H9 (cell line): ENCODE measurements at regions not wholly inside any gene's neighbourhood (a gene's known extent, or its start where the extent isn't known, plus 50 kb on each side); places are given as distances from the start of the nearest gene placed in this dataset.

Experiments used
- DNase-seq: peaks from one replicate; pipeline ENCODE4 v3.0.0-alpha.2; 2017
- H2AFZ ChIP-seq: one replicate; pipeline ENCODE4 v1.6.1; 2013; ENCODE audit warnings: mild to moderate bottlenecking, low read length, control low read depth, moderate library complexity
- H2AK5ac ChIP-seq: 2 replicates; pipeline ENCODE4 v1.6.1; 2013; ENCODE audit warnings: low read length, control low read depth, mixed read lengths; ENCODE audit not compliant: insufficient read length
- H2BK120ac ChIP-seq: one replicate; pipeline ENCODE4 v1.6.1; 2013; ENCODE audit warnings: low read depth, mild to moderate bottlenecking, low read length, control low read depth, inconsistent platforms; ENCODE audit not compliant: poor library complexity, severe bottlenecking
- H2BK12ac ChIP-seq: 2 replicates; pipeline ENCODE4 v1.6.1; 2013; ENCODE audit warnings: low read length, control low read depth, mixed read lengths, low read depth; ENCODE audit not compliant: insufficient read length
- H2BK15ac ChIP-seq: 2 replicates; pipeline ENCODE4 v1.6.1; 2013; ENCODE audit warnings: low read depth, low read length, control low read depth
- H2BK20ac ChIP-seq: one replicate; pipeline ENCODE4 v1.6.1; 2013; ENCODE audit warnings: low read depth, mild to moderate bottlenecking, low read length, control low read depth, inconsistent platforms; ENCODE audit not compliant: poor library complexity, severe bottlenecking
- H2BK5ac ChIP-seq: 2 replicates; pipeline ENCODE4 v1.6.1; 2013; ENCODE audit warnings: low read length, control low read depth, mixed read lengths; ENCODE audit not compliant: insufficient read length
- H3K14ac ChIP-seq: 2 replicates; pipeline ENCODE4 v1.6.1; 2013; ENCODE audit warnings: low read length, control low read depth; ENCODE audit not compliant: insufficient read depth
- H3K18ac ChIP-seq: 2 replicates; pipeline ENCODE4 v1.6.1; 2013; ENCODE audit warnings: low read depth, mild to moderate bottlenecking, mixed read lengths, low read length, control low read depth; ENCODE audit not compliant: insufficient read length
- H3K23ac ChIP-seq: 2 replicates; pipeline ENCODE4 v1.6.1; 2013; ENCODE audit warnings: low read length, control low read depth, mixed read lengths, low read depth; ENCODE audit not compliant: insufficient read length
- H3K23me2 ChIP-seq: 2 replicates; pipeline ENCODE4 v1.6.1; 2013; ENCODE audit warnings: low read depth, mild to moderate bottlenecking, mixed read lengths, low read length, control low read depth; ENCODE audit not compliant: insufficient read length, poor library complexity, severe bottlenecking
- H3K27ac ChIP-seq: 2 replicates; pipeline ENCODE4 v1.5.1; 2013; ENCODE audit warnings: low read length, control low read depth, mixed read lengths, low read depth; ENCODE audit not compliant: insufficient read length
- H3K27me3 ChIP-seq: 2 replicates; pipeline ENCODE4 v1.6.1; 2013; ENCODE audit warnings: low read length, control low read depth, inconsistent platforms; ENCODE audit not compliant: insufficient read depth
- H3K4ac ChIP-seq: 2 replicates; pipeline ENCODE4 v1.6.1; 2013; ENCODE audit warnings: low read depth, mild to moderate bottlenecking, control low read depth, inconsistent platforms, low read length, moderate library complexity
- H3K4me1 ChIP-seq: 2 replicates; pipeline ENCODE4 v1.6.1; 2013; ENCODE audit warnings: low read length, control low read depth, inconsistent platforms; ENCODE audit not compliant: insufficient read depth
- H3K4me2 ChIP-seq: 2 replicates; pipeline ENCODE4 v1.6.1; 2013; ENCODE audit warnings: low read length, control low read depth, mixed read lengths; ENCODE audit not compliant: insufficient read length, insufficient read depth
- H3K56ac ChIP-seq: 2 replicates; pipeline ENCODE4 v1.6.1; 2013; ENCODE audit warnings: low read depth, mild to moderate bottlenecking, mixed read lengths, low read length, control low read depth; ENCODE audit not compliant: insufficient read length
- H3K79me1 ChIP-seq: 2 replicates; pipeline ENCODE4 v1.6.1; 2013; ENCODE audit warnings: low read depth, mild to moderate bottlenecking, moderate library complexity, low read length, control low read depth, inconsistent platforms; ENCODE audit not compliant: insufficient read depth, poor library complexity, severe bottlenecking
- H3K79me2 ChIP-seq: 2 replicates; pipeline ENCODE4 v1.6.1; 2013; ENCODE audit warnings: low read length, control low read depth, inconsistent platforms; ENCODE audit not compliant: insufficient read depth
- H3K9ac ChIP-seq: 2 replicates; pipeline ENCODE4 v1.6.1; 2013; ENCODE audit warnings: low read length, control low read depth, mixed read lengths; ENCODE audit not compliant: insufficient read length; ENCODE audit errors: extremely low read depth
- H3K9me3 ChIP-seq: one replicate; pipeline ENCODE4 v1.6.1; 2013; ENCODE audit warnings: low read depth, low read length, inconsistent platforms; ENCODE audit not compliant: control insufficient read depth
- H3T11ph ChIP-seq: one replicate; pipeline ENCODE4 v1.6.1; 2013; ENCODE audit warnings: mild to moderate bottlenecking, low read length, control low read depth, inconsistent platforms
- H4K20me1 ChIP-seq: one replicate; pipeline ENCODE4 v1.6.1; 2013; ENCODE audit not compliant: control insufficient read depth, insufficient read length, insufficient read depth
- H4K5ac ChIP-seq: 2 replicates; pipeline ENCODE4 v1.6.1; 2013; ENCODE audit warnings: low read depth, mild to moderate bottlenecking, mixed read lengths, low read length, control low read depth; ENCODE audit not compliant: insufficient read length
- H4K8ac ChIP-seq: replicated peaks from 2 replicates; pipeline ENCODE4 v1.6.1; 2013; ENCODE audit warnings: low read length, control low read depth, mixed read lengths, low read depth; ENCODE audit not compliant: insufficient read length
- H4K91ac ChIP-seq: 2 replicates; pipeline ENCODE4 v1.6.1; 2013; ENCODE audit warnings: low read depth, mild to moderate bottlenecking, moderate library complexity, mixed read lengths, low read length, control low read depth; ENCODE audit not compliant: insufficient read length
- H3K27ac Mint-ChIP-seq, 3 experiments: 2 replicates in 2 of 3; 3 replicates in 1 of 3; pipeline ENCODE4 v1.8.0; 2020 to 2021; ENCODE audit warnings: mixed read lengths in 3 of 3, mild to moderate bottlenecking in 1 of 3, moderate library complexity in 1 of 3
- H3K27me3 Mint-ChIP-seq: 2 replicates; pipeline ENCODE4 v1.8.0; 2021; ENCODE audit warnings: low read depth, mild to moderate bottlenecking, moderate library complexity, mixed read lengths
- H3K36me3 Mint-ChIP-seq, 3 experiments: 2 replicates in 2 of 3; 3 replicates in 1 of 3; pipeline ENCODE4 v1.8.0; 2020 to 2021; ENCODE audit warnings: low read depth in 3 of 3, mixed read lengths in 3 of 3; ENCODE audit not compliant: insufficient read depth in 1 of 3
- H3K4me1 Mint-ChIP-seq, 2 experiments: 2 replicates each; pipeline ENCODE4 v1.8.0; 2020; ENCODE audit warnings: mixed read lengths in 2 of 2
- H3K4me3 Mint-ChIP-seq, 2 experiments: 2 replicates in 1 of 2; 3 replicates in 1 of 2; pipeline ENCODE4 v1.8.0; 2020 to 2021; ENCODE audit warnings: mild to moderate bottlenecking in 2 of 2, mixed read lengths in 2 of 2, moderate library complexity in 1 of 2
- H3K9me3 Mint-ChIP-seq, 2 experiments: 2 replicates in 1 of 2; 3 replicates in 1 of 2; pipeline ENCODE4 v1.8.0; 2020; ENCODE audit warnings: mild to moderate bottlenecking in 2 of 2, mixed read lengths in 2 of 2, moderate library complexity in 1 of 2
- WGBS: extraction: QIAGEN DNeasy Blood & Tissue Kit; methylation state at CpG from one replicate; pipeline ENCODE4 v1.1.7; 2013; ENCODE audit warnings: missing lambda C conversion rate, low lambda C conversion rate, mixed read lengths; ENCODE audit not compliant: insufficient read length; ENCODE audit errors: extremely low coverage; 5-methylcytosine and 5-hydroxymethylcytosine counted together
- TF ChIP-seq, protein P1 (sequence below): fragments of 200-600 bp; sonication (generic); conservative IDR thresholded peaks from 3 replicates; pipeline ENCODE4 v1.8.0; 2021; ENCODE audit warnings: antibody characterized with exemption, mild to moderate bottlenecking

DNA sequence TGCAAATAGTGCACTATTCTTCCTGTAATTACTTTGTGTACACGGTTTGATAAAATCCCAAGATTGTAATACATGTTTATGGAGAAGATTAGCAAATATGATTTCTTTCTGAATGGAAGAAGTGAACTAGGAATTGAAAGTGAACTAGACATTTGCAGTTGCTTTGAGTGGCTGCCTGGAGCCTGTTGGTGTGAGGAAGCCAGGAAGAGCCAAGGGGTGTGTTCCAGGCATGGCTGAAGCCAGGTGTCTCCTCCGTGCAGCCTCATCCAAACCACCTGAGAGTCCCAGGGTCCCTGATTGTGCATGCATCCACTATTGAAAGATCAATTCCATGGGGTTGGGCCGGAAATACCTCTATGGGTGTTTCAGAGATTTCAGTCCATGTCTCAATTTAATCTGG is 253.1 kb upstream of the SHH start:
- Histone ChIP-seq H3K9ac (no peak overlapping the region), H4K91ac (no peak overlapping the region), H2BK20ac (no peak overlapping the region), H4K5ac (no peak overlapping the region), H2AFZ (no peak overlapping the region), H4K20me1 (no peaks in the 10 kb centered on the region), H3K79me1 (no peaks in the 10 kb centered on the region), H4K8ac (no peak overlapping the region), H3K23ac (no peak overlapping the region), H3K4me2 (no peak overlapping the region), H3K18ac (no peak overlapping the region), H3K79me2 (no peaks in the 10 kb centered on the region), H2BK15ac (no peak overlapping the region), H3T11ph (no peak overlapping the region), H3K4me1 (no peaks in the 10 kb centered on the region), H3K27me3 (no peaks in the 10 kb centered on the region), H2BK5ac (no peak overlapping the region), H2BK12ac (no peak overlapping the region), H3K4ac (no peak overlapping the region), H2AK5ac (no peak overlapping the region), H3K9me3 (no peaks in the 10 kb centered on the region), H3K27ac (no peak overlapping the region), H3K14ac (no peak overlapping the region), H3K56ac (no peak overlapping the region), H2BK120ac (no peak overlapping the region), H3K23me2 (no peaks in the 10 kb centered on the region)
- TF ChIP-seq, protein P1, sequence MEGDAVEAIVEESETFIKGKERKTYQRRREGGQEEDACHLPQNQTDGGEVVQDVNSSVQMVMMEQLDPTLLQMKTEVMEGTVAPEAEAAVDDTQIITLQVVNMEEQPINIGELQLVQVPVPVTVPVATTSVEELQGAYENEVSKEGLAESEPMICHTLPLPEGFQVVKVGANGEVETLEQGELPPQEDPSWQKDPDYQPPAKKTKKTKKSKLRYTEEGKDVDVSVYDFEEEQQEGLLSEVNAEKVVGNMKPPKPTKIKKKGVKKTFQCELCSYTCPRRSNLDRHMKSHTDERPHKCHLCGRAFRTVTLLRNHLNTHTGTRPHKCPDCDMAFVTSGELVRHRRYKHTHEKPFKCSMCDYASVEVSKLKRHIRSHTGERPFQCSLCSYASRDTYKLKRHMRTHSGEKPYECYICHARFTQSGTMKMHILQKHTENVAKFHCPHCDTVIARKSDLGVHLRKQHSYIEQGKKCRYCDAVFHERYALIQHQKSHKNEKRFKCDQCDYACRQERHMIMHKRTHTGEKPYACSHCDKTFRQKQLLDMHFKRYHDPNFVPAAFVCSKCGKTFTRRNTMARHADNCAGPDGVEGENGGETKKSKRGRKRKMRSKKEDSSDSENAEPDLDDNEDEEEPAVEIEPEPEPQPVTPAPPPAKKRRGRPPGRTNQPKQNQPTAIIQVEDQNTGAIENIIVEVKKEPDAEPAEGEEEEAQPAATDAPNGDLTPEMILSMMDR, result no peak
- DNase-seq, result no peak
- H3K27me3 Mint-ChIP-seq, result peaks cover 10% of the 10 kb centered on the region
- no CpG with 5 or more reads among the region's 3 CpGs for WGBS
- no peak overlapping the region for H3K27ac Mint-ChIP-seq
- H3K36me3 Mint-ChIP-seq, result peaks cover 0 to 4% (median 0%) of the 10 kb centered on the region in 3 experiments; a peak in 3 of 7 replicates
- no peaks in the 10 kb centered on the region for H3K4me1 Mint-ChIP-seq
- peaks cover 10 to 26% of the 10 kb centered on the region in 2 experiments; a peak in 4 of 5 replicates for H3K9me3 Mint-ChIP-seq
- H3K4me3 Mint-ChIP-seq, result no peak overlapping the region
